GM18508 (cell line): ENCODE measurements at regions not wholly inside any gene's neighbourhood (a gene's known extent, or its start where the extent isn't known, plus 50 kb on each side); places are given as distances from the start of the nearest gene placed in this dataset.

Experiments
- ATAC-seq: cut with Tn5 transposase; IDR thresholded peaks from one replicate; pipeline ENCODE4 v1.9.1; 2021; ENCODE audit warnings: moderate number of reproducible peaks; ENCODE audit not compliant: insufficient read depth, unreplicated experiment

DNA sequence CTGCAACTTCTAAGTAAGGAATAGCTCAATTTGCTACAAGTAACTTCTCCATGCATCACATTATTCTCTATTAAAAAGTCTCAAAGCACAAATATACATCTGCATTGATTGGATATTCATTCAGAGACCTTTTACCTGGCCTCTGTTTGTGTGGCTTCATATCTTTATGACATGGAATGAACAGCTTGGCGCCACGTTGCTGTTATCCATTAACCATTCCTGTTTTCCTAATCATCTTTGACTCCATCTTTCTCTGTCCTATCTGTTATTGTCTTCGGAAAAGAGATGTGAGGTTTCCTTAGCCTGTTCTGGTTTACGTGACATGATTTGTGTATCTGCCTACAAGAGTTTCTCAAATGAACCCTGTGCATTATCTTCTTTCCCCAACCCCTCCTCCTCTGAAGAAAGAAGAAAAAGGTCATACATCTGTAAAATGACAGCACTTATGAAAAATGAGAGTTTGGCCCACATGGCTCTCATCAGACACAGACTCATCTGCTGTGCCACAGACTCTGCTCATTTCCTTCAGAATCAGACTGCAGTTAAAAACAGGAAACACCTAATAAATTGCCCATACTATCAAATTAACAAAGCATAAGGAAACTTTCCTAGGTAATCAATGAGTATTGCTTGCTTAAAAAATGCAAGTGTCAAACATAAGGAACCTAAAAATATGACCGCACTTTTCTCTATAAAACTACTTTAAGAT, 347.6 kb upstream of the FAM241A start:
- no peak for ATAC-seq

DNA sequence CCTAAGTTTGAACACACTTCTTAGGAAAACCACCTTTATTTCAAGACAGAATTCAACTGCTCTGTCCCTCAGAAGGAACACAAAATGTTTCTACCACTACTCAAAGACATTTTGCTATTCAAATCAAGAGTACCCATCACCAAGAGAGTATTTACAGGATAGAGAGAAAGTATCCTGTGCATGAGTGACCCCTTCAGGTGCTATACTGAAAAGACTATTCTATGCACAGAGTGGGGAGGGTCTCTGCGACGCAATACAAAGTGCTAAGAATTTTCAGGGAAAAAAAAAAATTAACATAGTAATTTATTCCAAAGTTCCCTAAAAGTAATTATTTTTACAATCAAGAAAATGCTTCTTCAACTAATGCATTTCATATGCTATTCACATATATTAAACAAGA, 346.4 kb upstream of the FAM241A start:
- no peak for ATAC-seq

DNA sequence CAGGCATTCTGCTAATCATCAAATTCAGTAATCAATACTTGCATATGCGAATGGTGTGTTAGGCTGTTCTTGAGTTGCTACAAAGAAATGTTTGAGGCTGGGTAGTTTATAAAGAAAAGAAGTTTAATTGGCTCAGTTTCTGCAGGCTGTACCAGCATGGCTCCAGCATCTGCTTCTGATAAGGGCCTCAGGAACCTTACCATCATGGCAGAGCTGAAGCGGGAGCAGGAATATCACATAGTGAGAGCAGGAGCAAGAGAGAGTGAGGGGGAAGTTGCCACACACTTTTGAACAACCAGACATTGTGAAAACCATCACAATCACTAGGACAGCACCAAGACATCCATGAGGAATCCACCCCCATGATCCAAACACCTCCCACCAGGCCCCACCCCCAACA, 344.7 kb upstream of the FAM241A start:
- no peak for ATAC-seq

DNA sequence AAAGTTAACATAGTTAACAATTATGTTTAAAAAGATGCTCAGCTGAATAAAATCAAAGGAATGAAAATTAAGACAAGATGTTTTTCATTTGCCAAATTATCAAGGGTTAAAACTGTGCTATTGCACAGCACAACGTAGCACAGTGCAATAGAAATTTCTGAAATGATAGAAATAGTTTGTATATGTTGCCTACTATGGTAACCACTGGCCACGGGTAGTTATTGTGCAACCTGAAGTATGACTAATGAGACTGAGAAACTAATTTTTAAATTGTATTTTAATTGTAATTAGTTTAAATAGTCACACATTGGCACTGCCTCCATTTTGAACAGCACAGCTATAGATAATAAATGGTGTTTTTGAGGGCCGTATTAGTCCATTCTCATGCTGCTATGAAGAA, 343.1 kb upstream of the FAM241A start:
- ATAC-seq = no peak

DNA sequence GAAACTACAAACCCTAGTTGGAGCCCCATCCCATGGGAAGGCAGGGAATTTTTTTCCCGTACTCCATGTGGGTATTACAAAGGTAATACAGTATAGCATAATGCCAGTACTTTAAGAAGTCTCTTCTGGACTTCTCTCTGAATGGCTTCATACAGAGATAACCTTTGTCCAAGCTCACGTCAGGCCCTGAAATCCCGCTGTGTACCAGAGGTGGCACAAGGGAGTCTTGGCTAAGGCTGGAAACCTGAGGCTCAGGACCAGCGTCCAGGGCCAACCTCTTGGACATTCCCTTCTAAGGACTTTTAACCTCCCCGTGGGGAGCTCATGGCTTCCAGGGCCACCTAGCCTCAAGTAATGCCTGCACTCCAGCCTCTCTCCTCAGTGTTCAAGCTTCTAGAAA, 338.9 kb upstream of the FAM241A start:
- ATAC-seq = no peak

DNA sequence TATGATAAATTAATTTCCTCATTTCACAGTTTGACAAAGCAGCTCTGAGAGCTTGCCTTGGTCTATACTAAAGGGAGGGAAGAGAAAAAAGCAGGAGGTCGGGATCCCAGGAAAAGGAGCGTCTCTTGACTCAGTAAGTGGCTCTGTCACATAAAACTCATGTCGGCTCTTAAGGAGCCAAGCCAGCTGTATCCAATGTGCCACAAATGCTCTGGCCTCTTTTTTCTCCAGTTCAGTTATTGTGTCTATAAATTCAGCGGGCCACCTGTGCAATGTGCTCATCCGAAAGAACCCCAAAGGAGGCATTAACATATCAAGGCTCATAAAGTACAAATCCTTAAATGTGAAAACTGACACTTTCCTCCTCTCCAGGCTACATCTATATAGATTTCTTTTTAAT, 337.7 kb upstream of the FAM241A start:
- no peak for ATAC-seq

DNA sequence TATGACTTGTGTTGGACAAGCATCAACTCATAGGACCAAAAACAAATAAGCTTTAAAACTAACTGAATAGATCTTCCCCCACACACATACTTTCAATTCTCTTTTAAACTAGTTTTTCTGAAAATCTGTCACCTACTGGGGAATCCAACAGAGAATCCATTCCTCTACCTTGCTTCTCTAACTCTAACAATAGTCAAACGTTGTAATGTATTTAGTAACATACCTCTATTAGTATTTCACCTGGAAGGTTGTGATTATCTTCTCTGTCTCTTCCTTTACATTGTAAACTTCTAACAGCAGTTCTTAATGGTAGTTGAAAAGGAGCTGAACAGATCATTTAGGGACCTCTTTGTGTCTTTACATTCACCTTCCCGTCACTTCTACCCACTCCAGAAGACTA, 337.1 kb upstream of the FAM241A start:
- ATAC-seq = no peak

DNA sequence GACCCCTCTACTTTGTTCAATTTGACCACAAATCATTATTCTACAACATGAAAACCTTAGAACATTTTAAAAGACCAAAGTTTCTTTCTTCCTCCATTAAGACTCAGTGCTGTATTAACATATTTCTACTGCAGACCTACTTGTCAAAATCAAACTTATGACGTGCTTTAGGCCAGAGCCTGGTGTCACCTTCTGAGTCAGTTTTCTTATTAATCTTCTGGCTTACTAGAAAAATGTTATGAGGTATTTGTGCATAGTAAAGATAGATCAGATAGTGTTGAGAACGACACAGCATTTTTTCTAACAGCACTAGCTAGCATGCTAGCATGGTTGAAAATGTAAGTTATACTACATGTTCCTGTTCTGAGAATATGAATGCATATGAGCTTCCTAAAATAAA, 333.6 kb upstream of the FAM241A start:
- ATAC-seq = no peak

DNA sequence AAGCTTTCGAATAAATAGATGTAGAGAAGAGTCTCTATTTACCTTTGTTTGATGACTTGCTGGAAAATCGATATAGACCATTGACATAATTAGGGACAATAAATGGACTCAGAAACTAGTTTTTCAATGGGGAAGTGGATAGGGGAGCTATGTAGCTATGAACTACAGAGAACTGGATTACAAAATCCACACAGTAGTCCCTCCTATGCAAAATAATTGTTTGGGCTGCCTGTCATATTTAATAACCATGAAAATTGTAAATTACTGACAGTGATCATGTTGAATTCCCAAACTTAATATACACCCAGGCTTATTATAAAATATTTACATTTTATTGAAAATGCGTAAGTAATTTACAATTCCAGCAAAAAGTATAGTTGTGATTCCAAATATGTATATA, 333.1 kb upstream of the FAM241A start:
- no peak for ATAC-seq

DNA sequence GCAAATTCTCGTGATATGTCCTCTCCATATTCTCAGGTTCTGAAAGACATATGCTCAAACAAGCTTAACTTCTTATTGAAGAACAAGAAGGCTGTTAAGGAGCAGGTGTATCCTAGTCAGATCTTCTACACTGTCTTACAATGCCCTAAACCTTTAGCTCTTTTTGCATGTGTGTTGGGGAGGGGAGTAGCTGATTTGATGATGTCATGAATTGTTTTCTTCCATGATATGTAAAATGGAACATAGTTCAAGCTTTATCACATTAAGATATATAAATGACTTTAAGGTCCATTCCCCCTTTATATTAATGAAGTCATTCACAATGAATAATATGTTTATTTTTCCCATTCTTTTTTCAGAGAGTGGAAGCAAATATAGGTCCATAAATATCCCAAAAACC, 332.5 kb upstream of the FAM241A start:
- ATAC-seq = no peak

DNA sequence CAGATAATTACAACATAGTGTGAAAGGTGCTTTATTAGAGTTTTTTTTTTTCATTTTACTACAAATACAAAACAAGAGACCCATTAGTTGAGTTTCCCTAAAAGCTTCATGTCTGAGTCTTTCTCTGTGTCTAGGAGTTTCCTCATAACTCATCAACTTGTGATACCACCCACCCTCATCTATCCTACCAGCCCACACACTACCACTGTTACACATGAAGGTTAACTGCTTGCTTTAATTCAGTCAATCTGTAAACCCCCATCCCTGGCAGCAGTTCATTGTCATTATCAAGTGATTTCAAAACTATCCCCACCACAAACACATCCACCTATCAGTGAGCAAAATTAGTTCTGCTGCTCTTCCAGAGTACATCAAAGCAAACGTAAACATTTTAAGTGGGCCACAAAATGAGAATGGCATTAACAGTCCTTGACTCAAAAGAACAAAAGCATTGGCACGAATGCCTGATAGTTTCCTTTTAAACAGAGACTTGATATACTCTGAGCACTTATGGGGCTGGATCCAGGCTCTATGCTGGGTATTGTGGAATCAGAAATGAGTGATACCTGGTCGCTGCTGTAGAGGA, 331.6 kb upstream of the FAM241A start:
- no peak for ATAC-seq

DNA sequence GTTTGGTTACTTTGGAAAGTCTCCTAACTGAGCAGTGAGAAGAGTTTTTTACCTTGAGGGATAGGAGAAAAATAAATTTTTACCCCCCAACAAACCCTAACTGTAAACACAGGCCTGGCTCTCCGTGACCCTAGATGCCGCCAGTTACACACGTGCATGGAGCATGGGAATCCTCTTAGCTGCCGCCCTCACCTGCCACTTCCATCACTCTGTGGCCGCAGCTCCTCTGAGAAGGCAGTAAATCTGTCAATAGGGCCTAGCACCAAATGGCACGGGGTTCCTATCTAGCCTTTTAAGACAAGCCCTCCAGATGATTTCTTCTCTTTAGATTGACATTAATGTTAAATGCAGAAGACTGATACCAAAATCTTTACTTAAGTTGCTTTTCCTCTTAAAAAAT, 330.3 kb upstream of the FAM241A start:
- ATAC-seq = no peak

DNA sequence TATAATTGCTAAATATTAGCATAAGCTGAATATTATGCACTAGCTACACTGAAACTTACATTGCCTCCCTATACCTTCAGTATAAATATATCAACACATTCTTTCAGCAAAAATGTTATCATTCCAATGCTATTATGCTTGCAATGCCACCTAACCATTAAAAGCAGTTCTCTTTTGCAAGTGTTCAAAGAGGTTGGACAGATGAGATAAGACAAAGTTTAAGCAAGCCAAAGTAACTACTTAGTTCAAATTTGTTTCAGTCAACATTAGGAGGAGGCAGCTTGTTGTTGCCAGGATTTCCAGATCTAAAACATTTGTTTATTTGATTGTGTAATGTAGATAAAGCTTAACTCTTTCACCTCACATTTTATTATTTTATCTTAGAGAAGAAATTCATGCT, 323.9 kb upstream of the FAM241A start:
- no peak for ATAC-seq

DNA sequence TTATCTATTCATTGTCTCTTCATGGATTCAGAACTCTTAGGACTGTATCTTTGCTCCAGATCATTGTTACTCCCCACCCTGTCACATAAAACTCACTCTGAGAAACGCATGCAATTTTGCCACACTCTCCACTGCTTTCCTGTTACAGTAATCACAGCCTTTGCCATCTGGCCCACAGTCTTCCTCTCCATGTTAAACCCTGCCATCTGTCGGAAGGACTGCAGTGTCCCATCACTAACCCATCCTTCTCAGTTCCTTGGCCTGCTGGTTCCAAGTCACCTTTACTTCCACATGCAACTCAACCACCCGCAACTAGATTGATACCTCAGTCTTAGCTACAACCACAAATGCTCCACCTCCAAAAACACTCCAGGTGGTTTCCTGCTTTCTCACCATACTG, 308.7 kb upstream of the FAM241A start:
- no peak for ATAC-seq

DNA sequence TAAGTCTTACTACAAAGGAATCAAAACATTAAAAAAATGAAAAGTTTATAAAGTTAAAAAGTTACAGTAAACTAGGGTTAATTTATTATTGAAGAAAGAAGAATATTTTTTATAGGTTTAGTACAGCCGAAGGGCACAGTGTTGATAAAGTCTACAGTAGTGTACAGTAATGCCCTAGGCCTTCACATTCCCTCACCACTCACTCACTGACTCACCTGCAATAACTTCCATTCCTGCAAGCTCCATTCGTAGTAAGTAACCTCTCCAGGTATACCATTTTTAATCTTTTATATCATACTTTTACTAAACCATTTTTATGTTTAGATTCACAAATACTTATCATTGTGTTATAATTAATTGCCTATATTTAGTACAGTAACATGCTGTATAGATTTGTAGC, 307.5 kb upstream of the FAM241A start:
- no peak for ATAC-seq

DNA sequence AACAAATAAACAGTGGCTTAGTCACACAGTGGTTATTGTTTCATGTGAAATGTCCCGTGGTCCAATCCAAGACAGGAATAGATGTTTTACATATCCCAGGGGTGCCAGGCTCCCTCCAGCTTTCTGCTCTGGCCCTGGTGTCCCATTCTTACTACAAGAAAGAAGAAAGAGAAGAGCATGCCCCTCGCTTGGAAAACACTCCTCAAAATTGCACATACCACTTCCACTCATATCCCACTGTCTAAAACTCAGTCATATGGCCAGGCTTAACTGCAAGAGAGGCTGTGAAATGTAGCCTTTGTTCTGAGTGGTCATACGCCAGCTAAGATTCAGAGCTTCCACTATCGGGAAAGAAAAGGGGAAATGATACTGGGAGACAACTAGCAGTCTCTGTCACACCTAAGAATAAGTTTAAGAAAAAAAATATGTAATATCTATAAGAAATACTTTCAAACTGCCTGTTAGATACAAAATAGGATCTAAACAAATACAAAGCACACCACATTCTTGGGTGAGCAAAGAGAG, 306.8 kb upstream of the FAM241A start:
- ATAC-seq = peak; percentile 66

DNA sequence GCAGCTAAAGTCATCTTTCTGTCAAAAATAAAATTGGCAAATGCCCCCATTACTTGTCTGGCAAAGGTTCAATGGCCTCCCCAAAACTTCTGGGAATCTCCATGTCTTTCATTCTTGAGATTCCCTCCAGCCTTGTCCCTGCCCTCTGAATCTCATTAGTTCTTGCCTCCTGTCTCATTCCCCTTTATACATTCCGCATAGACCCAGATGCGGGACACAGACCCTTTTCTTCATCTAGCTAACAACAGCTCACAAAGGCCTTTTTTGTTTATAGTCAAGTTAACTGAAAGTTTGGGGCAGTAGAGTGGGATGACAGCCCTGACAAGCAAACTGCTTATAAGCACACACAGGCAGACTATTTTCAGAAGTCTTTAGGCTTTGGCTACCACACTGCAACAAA, 306.1 kb upstream of the FAM241A start:
- no peak for ATAC-seq

DNA sequence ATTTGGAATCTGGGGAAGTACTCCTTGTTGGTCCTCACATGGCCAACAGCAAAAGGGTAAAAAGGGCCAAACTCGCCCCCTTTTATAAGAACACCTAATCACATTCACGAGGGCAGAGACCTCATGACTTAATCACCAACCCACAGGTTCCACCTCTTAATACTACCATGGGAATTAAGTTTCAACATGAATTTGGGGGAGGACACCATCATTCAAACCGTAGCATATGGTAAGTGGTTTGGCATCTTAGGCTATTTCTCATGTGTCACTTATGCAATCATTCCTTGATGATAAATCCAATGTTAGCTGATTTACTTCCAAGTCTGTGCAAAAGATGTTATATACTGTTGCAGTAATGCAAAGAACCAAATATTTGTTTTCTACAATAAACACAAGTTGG, 302.9 kb upstream of the FAM241A start:
- ATAC-seq = no peak

DNA sequence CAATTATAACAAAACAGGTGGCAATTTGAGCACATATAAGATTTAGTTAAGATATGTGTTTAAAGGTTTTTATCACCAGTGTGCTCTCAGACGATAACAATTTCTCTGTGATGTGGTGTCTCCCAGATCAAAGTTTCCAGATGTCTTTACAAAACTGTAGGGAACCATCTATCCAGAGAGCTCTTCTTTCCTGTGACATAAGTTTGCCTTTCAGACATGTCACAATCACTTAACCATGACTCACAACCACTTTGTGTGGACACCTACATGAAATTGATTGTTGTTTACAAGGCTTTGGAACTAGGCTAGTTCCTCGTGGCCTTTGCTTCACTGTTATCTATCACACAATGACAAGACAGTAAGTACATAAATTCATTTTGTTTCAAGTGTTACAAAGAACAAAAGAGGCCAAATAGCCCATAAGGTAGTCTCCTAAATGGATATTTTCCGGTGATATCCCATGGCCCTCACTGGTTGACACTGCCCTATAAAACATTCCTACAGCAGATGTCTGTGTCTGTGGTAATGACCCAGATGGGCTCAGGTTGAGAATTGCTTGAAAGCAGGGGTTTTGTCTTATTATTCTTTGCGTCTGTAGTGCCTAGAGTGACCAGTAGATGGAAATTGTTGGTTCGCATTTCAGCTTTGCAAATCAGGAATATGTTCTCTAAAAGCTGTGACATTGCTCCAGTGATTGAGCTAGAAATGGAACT, 297.8 kb upstream of the FAM241A start:
- no peak for ATAC-seq

DNA sequence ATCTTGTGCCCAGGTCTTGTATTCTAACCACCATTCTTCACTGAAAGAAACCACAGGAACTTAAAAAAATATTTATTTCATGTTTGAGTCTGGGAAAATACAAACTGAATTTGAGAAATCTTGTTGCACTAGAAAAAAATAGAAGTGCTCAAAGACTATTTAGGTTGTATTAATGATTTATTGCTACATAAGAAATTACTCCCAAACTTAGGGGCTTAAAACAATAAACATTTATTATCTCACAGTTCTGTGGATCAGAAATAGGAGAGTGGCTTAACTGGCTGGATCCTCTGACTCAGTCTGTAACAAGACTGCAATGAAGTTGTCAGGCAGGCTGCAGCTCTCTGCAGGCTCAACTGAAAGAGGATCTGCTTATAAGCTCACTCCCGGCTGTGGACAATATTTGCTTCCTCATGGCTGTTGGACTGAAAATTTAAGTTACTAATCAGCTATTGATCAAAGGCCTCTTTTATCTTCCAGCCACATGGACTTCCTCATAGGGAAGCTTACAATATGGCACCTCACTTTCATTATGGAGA, 295.4 kb upstream of the FAM241A start:
- ATAC-seq = no peak

DNA sequence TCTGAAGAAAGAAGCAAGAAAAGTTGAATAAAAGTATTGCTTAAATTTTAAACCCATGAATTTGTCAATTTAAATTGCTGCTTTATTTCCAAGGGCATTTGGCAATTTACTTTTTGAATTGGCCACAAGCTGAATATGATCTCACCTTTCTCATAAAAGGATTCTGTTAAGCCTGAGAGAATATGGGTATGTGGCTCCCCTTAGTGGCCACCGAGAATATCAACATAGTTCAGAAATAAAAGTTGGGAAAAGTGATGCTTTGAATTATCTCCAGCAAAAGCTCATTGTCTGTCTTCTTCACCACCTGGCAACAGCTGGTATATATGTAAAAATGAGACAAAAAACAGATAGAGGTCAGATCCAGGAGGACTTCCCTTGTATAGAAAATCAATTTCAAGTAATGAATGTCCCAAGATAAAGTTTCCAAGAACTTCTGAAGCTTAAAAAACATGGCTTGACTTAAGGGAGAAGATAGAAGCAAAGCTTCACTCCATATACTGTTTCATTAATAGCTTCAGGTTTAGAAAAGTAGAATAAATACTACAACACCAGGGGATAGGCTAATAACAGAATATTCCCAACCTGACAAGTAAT, 290.7 kb upstream of the FAM241A start:
- peak; percentile 58 for ATAC-seq
